Smooth muscle cell (in vitro differentiated cells): ENCODE measurements at regions not wholly inside any gene's neighbourhood (a gene's known extent, or its start where the extent isn't known, plus 50 kb on each side); places are given as distances from the start of the nearest gene placed in this dataset.

Experiments used
- DNase-seq: peaks from one replicate; lab custom pipeline; 2025; ENCODE audit not compliant: unreplicated experiment; lab: John Stamatoyannopoulos, UW
- H2AFZ ChIP-seq: fragments of 200-600 bp; sonication (generic); 2 replicates; pipeline ENCODE4 v1.6.0; 2016; ENCODE audit warnings: antibody characterized with exemption, low read depth, mild to moderate bottlenecking
- H3F3A ChIP-seq: fragments of 200-600 bp; sonication (generic); 2 replicates; pipeline ENCODE4 v1.6.0; 2017; ENCODE audit warnings: antibody characterized with exemption, low read depth
- H3K27ac ChIP-seq: fragments of 200-600 bp; sonication (generic); 2 replicates; pipeline ENCODE4 v1.5.1; 2016; ENCODE audit warnings: low read depth, mild to moderate bottlenecking
- H3K27me3 ChIP-seq: fragments of 200-600 bp; sonication (generic); 2 replicates; pipeline ENCODE4 v1.6.1; 2016; ENCODE audit warnings: low read depth, mild to moderate bottlenecking
- H3K36me3 ChIP-seq: fragments of 200-600 bp; sonication (generic); 2 replicates; pipeline ENCODE4 v1.5.1; 2016; ENCODE audit warnings: low read depth
- H3K4me1 ChIP-seq: fragments of 200-600 bp; sonication (generic); 2 replicates; pipeline ENCODE4 v1.5.1; 2016; ENCODE audit warnings: low read depth
- H3K4me2 ChIP-seq: fragments of 200-600 bp; sonication (generic); 2 replicates; pipeline ENCODE4 v1.6.0; 2016; ENCODE audit warnings: mild to moderate bottlenecking
- H3K4me3 ChIP-seq: fragments of 200-600 bp; sonication (generic); 2 replicates; pipeline ENCODE4 v1.5.1; 2016; ENCODE audit warnings: mild to moderate bottlenecking
- H3K79me2 ChIP-seq: fragments of 200-600 bp; sonication (generic); 2 replicates; pipeline ENCODE4 v1.6.0; 2016; ENCODE audit warnings: low read depth, mild to moderate bottlenecking
- H3K9ac ChIP-seq: fragments of 200-600 bp; sonication (generic); 2 replicates; pipeline ENCODE4 v1.6.0; 2016; ENCODE audit warnings: low read depth
- H3K9me3 ChIP-seq: fragments of 200-600 bp; sonication (generic); replicated peaks from 2 replicates; pipeline ENCODE4 v1.5.1; 2016; ENCODE audit warnings: low read depth
- H4K20me1 ChIP-seq: fragments of 200-600 bp; sonication (generic); 2 replicates; pipeline ENCODE4 v1.6.0; 2016; ENCODE audit warnings: low read depth
- CTCF ChIP-seq: fragments of 200-600 bp; sonication (generic); IDR thresholded peaks from 2 replicates; pipeline ENCODE4 v1.5.1; 2017; ENCODE audit warnings: borderline replicate concordance, mild to moderate bottlenecking, antibody characterized with exemption; ENCODE audit not compliant: insufficient read depth, poor library complexity, severe bottlenecking
- WGBS: methylation state at CpG from one replicate; pipeline ENCODE4 v1.1.7; 2016; ENCODE audit warnings: low lambda C conversion rate; 5-methylcytosine and 5-hydroxymethylcytosine counted together

GRCh38 chr20:6686171-6686570 is 81.3 kb upstream of the BMP2 start:
- no peak overlapping the region for H3K9ac ChIP-seq
- H3K4me1 ChIP-seq, result no peaks in the 10 kb centered on the region
- H3K79me2 ChIP-seq, result no peaks in the 10 kb centered on the region
- H2AFZ ChIP-seq, result no peak overlapping the region
- no peaks in the 10 kb centered on the region for H3K27me3 ChIP-seq
- no peaks in the 10 kb centered on the region for H3K9me3 ChIP-seq
- H3K36me3 ChIP-seq, result no peaks in the 10 kb centered on the region
- no peaks in the 10 kb centered on the region for H3F3A ChIP-seq
- no peak for DNase-seq
- WGBS, result 85% methylated on average over 2 of the region's 2 CpGs
- H3K4me3 ChIP-seq, result no peak overlapping the region
- no peaks in the 10 kb centered on the region for H4K20me1 ChIP-seq
- H3K27ac ChIP-seq, result no peak overlapping the region
- H3K4me2 ChIP-seq, result no peak overlapping the region
- no peak for TF ChIP-seq CTCF

- TF ChIP-seq CTCF, result no peak
- no peaks in the 10 kb centered on the region for H3K36me3 ChIP-seq
- no peaks in the 10 kb centered on the region for H3K79me2 ChIP-seq
- H3K4me3 ChIP-seq, result no peak overlapping the region
- no peaks in the 10 kb centered on the region for H3K4me1 ChIP-seq
- 66% methylated on average over 4 of the region's 4 CpGs for whole genome bisulfite sequencing
- DNase-seq, result no peak
- H3K27ac ChIP-seq, result peak overlapping the region; percentile 66
- H3K9me3 ChIP-seq, result no peaks in the 10 kb centered on the region
- no peak overlapping the region for H3K9ac ChIP-seq
- no peak overlapping the region for H3K4me2 ChIP-seq
- H4K20me1 ChIP-seq, result no peaks in the 10 kb centered on the region
- no peaks in the 10 kb centered on the region for H3F3A ChIP-seq
- H3K27me3 ChIP-seq, result no peaks in the 10 kb centered on the region
- no peak overlapping the region for H2AFZ ChIP-seq
Measured at GRCh38 chr20:6685626-6686025, 81.9 kb upstream of the BMP2 start.

GRCh38 chr20:6685181-6685582 is 82.3 kb upstream of the BMP2 start:
- H3K4me3 ChIP-seq, result no peak overlapping the region
- H3K4me2 ChIP-seq, result no peak overlapping the region
- DNase-seq, result no peak
- H3K9me3 ChIP-seq, result no peaks in the 10 kb centered on the region
- 44% methylated on average over 5 of the region's 5 CpGs for WGBS
- no peak overlapping the region for H3K9ac ChIP-seq
- H4K20me1 ChIP-seq, result no peaks in the 10 kb centered on the region
- no peaks in the 10 kb centered on the region for H3F3A ChIP-seq
- no peak for TF ChIP-seq CTCF
- H3K4me1 ChIP-seq, result no peaks in the 10 kb centered on the region
- H3K36me3 ChIP-seq, result no peaks in the 10 kb centered on the region
- no peaks in the 10 kb centered on the region for H3K79me2 ChIP-seq
- H3K27ac ChIP-seq, result peak overlapping the region; percentile 66
- no peaks in the 10 kb centered on the region for H3K27me3 ChIP-seq
- H2AFZ ChIP-seq, result no peak overlapping the region
